ENCODE measurements at regions not wholly inside any gene's neighbourhood (a gene's known extent, or its start where the extent isn't known, plus 50 kb on each side); places are given as distances from the start of the nearest gene placed in this dataset.

DNA sequence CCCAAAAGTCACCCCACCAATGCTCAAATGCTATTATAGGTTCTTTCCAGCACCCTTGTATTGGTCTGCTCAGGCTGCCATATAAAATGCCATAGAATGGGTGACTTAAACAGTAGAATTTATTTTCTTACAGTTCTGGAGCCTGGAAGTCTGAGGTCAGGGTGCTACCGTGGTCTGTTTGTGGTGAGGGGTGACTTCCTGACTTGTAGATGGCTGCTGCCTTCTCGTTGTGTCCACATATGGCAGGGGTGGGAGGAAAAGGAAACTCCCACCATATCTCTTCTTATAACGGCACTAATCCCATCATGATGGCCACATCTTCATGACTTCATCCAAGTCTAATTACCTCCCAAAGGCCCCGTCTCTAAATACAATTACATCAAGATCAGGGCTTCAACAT, 257.8 kb upstream of the TARS1 start:
- TF ChIP-seq, protein P1, sequence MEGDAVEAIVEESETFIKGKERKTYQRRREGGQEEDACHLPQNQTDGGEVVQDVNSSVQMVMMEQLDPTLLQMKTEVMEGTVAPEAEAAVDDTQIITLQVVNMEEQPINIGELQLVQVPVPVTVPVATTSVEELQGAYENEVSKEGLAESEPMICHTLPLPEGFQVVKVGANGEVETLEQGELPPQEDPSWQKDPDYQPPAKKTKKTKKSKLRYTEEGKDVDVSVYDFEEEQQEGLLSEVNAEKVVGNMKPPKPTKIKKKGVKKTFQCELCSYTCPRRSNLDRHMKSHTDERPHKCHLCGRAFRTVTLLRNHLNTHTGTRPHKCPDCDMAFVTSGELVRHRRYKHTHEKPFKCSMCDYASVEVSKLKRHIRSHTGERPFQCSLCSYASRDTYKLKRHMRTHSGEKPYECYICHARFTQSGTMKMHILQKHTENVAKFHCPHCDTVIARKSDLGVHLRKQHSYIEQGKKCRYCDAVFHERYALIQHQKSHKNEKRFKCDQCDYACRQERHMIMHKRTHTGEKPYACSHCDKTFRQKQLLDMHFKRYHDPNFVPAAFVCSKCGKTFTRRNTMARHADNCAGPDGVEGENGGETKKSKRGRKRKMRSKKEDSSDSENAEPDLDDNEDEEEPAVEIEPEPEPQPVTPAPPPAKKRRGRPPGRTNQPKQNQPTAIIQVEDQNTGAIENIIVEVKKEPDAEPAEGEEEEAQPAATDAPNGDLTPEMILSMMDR (IDR thresholded peaks at IDR 0.05; ENCODE audit: low read length, missing control alignments), result no peak
- no peak overlapping the region for H3K4me3 ChIP-seq (replicated peaks; ENCODE audit: low read depth, low read length)
- DNase-seq (ENCODE audit: low read depth), result no peak

DNA sequence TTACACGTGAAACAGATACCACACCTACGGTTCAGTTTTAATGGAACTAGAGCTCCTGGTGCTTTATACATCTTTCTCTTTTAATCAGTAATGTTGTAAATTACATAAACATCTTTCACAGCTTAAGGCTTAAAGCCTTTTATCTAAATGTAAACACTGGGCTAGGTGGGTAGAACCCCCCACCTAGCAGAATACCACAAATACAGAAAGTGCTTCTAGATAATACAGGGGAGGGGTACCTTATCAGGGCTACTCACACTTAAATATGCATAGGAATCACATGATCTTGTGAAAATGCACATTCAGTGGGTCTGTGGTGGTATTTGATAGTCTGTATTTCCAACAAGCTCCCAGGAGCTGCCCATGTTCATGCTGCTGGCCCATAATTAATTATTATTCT, 256.4 kb upstream of the TARS1 start:
- no peak overlapping the region for H3K4me3 ChIP-seq (replicated peaks; ENCODE audit: low read depth, low read length)
- DNase-seq (ENCODE audit: low read depth), result no peak
- TF ChIP-seq, protein P1 (IDR thresholded peaks at IDR 0.05; ENCODE audit: low read length, missing control alignments), result no peak

GRCh38 chr5:33188089-33188488, 252.7 kb upstream of the TARS1 start:
- TF ChIP-seq, protein P1 (IDR thresholded peaks at IDR 0.05; ENCODE audit: low read length, missing control alignments), result no peak
- no peak overlapping the region for H3K4me3 ChIP-seq (replicated peaks; ENCODE audit: low read depth, low read length)
- DNase-seq (ENCODE audit: low read depth), result no peak

- H3K4me3 ChIP-seq (replicated peaks; ENCODE audit: low read depth, low read length), result no peak overlapping the region
- TF ChIP-seq, protein P1 (IDR thresholded peaks at IDR 0.05; ENCODE audit: low read length, missing control alignments), result no peak
- DNase-seq (ENCODE audit: low read depth), result no peak
Measured at GRCh38 chr5:33194914-33195313, 245.9 kb upstream of the TARS1 start.

- TF ChIP-seq, protein P1 (IDR thresholded peaks at IDR 0.05; ENCODE audit: low read length, missing control alignments), result no peak
- peak; percentile 72 for DNase-seq (ENCODE audit: low read depth)
- no peak overlapping the region for H3K4me3 ChIP-seq (replicated peaks; ENCODE audit: low read depth, low read length)
Measured at GRCh38 chr5:33195431-33196165, 245.2 kb upstream of the TARS1 start.

- H3K4me3 ChIP-seq (replicated peaks; ENCODE audit: low read depth, low read length), result no peak overlapping the region
- TF ChIP-seq, protein P1 (IDR thresholded peaks at IDR 0.05; ENCODE audit: low read length, missing control alignments), result no peak
- DNase-seq (ENCODE audit: low read depth), result no peak
Measured at GRCh38 chr5:33198836-33199235, 241.9 kb upstream of the TARS1 start.

GRCh38 chr5:33203931-33204330, 236.8 kb upstream of the TARS1 start:
- TF ChIP-seq, protein P1 (IDR thresholded peaks at IDR 0.05; ENCODE audit: low read length, missing control alignments), result no peak
- no peak for DNase-seq (ENCODE audit: low read depth)
- H3K4me3 ChIP-seq (replicated peaks; ENCODE audit: low read depth, low read length), result no peak overlapping the region
